IMR-90 (cell line): ENCODE measurements at regions not wholly inside any gene's neighbourhood (a gene's known extent, or its start where the extent isn't known, plus 50 kb on each side); places are given as distances from the start of the nearest gene placed in this dataset.

Experiments
- ATAC-seq: fragments of 200-7000 bp; cut with Tn5 transposase; 2 replicates; pipeline ENCODE4 v1.9.1; 2020; ENCODE audit warnings: low read depth, mild to moderate bottlenecking, moderate library complexity
- BruUV-seq: library from RNA; stranded (reverse); fragments of 400-500 nt; replicated peaks from 2 replicates; lab custom pipeline; 2021; lab: Mats Ljungman, UMichigan
- CTCF ChIA-PET: fragments of 300-600 bp; formaldehyde crosslinking; extraction: SDS; loops from one replicate; lab custom pipeline; 2021; ENCODE audit warnings: antibody characterized with exemption; lab: Yijun Ruan, JAX
- POLR2A ChIA-PET: fragments of 300-600 bp; sonication (Branson Sonifier 250); formaldehyde crosslinking; loops from one replicate; lab custom pipeline; 2022; ENCODE audit warnings: antibody characterized with exemption; ENCODE audit not compliant: unreplicated experiment; lab: Charles Lee
- DNase-seq: peaks from one replicate; pipeline ENCODE4 v3.0.0; 2013
- H2AFZ ChIP-seq: replicated peaks from 2 replicates; pipeline ENCODE3; 2013; ENCODE audit warnings: low read length, mild to moderate bottlenecking; ENCODE audit not compliant: poor library complexity
- H2AK5ac ChIP-seq: 2 replicates; pipeline ENCODE4 v1.6.1; 2013; ENCODE audit warnings: low read depth, low read length, inconsistent platforms
- H2AK9ac ChIP-seq: replicated peaks from 2 replicates; pipeline ENCODE3; 2013; ENCODE audit warnings: mild to moderate bottlenecking, low read depth, low read length, moderate library complexity; ENCODE audit not compliant: poor library complexity
- H2BK120ac ChIP-seq: 2 replicates; pipeline ENCODE4 v1.6.1; 2013; ENCODE audit warnings: low read depth, low read length, inconsistent platforms
- H2BK15ac ChIP-seq: 3 replicates; pipeline ENCODE4 v1.6.1; 2013; ENCODE audit warnings: low read depth, low read length, inconsistent platforms
- H2BK20ac ChIP-seq: 2 replicates; pipeline ENCODE4 v1.6.1; 2013; ENCODE audit warnings: low read depth, mild to moderate bottlenecking, inconsistent platforms, low read length, moderate library complexity
- H2BK5ac ChIP-seq: 2 replicates; pipeline ENCODE4 v1.6.1; 2013; ENCODE audit warnings: mild to moderate bottlenecking, low read depth, low read length, inconsistent platforms; ENCODE audit not compliant: poor library complexity, severe bottlenecking
- H3K14ac ChIP-seq: replicated peaks from 2 replicates; pipeline ENCODE4 v1.6.1; 2013; ENCODE audit warnings: low read depth, low read length, inconsistent platforms
- H3K18ac ChIP-seq: 2 replicates; pipeline ENCODE4 v1.6.1; 2013; ENCODE audit warnings: low read depth, low read length, control low read depth
- H3K23ac ChIP-seq: 2 replicates; pipeline ENCODE4 v1.6.1; 2013; ENCODE audit warnings: low read depth, low read length, inconsistent platforms
- H3K27ac ChIP-seq: 2 replicates; pipeline ENCODE4 v1.5.1; 2013; ENCODE audit warnings: mild to moderate bottlenecking, control low read depth, low read length; ENCODE audit not compliant: insufficient read depth
- H3K27me3 ChIP-seq: 2 replicates; pipeline ENCODE4 v1.6.1; 2013; ENCODE audit warnings: low read length; ENCODE audit not compliant: control insufficient read depth, insufficient read depth
- H3K36me3 ChIP-seq: 2 replicates; pipeline ENCODE4 v1.6.1; 2013; ENCODE audit warnings: low read length, mixed read lengths; ENCODE audit not compliant: control insufficient read depth, insufficient read depth
- H3K4ac ChIP-seq: 2 replicates; pipeline ENCODE4 v1.6.1; 2013; ENCODE audit warnings: low read depth, low read length, inconsistent platforms
- H3K4me1 ChIP-seq: 2 replicates; pipeline ENCODE4 v1.6.1; 2013; ENCODE audit warnings: low read length, mixed read lengths; ENCODE audit not compliant: control insufficient read depth, insufficient read depth
- H3K4me2 ChIP-seq: 2 replicates; pipeline ENCODE4 v1.6.1; 2013; ENCODE audit warnings: low read depth, mild to moderate bottlenecking, control low read depth, low read length, moderate library complexity
- H3K4me3 ChIP-seq: 2 replicates; pipeline ENCODE4 v1.5.1; 2013; ENCODE audit warnings: low read depth, mild to moderate bottlenecking, control low read depth, low read length, moderate library complexity; ENCODE audit not compliant: insufficient read depth
- H3K56ac ChIP-seq: 2 replicates; pipeline ENCODE4 v1.6.1; 2013; ENCODE audit warnings: low read length, inconsistent platforms; ENCODE audit not compliant: insufficient read depth; ENCODE audit errors: extremely low read depth
- H3K79me1 ChIP-seq, 2 experiments: 2 replicates each; pipeline ENCODE4 v1.6.1; 2013; ENCODE audit warnings: low read length in 2 of 2, inconsistent platforms in 1 of 2, low read depth in 1 of 2
- H3K9ac ChIP-seq: 2 replicates; pipeline ENCODE4 v1.6.1; 2013; ENCODE audit warnings: low read depth, low read length, control low read depth
- H3K9me1 ChIP-seq: 2 replicates; pipeline ENCODE4 v1.6.1; 2013; ENCODE audit warnings: low read length, inconsistent platforms; ENCODE audit not compliant: insufficient read depth
- H3K9me3 ChIP-seq: 2 replicates; pipeline ENCODE4 v1.6.1; 2013; ENCODE audit warnings: low read length; ENCODE audit not compliant: control insufficient read depth, insufficient read depth
- H4K20me1 ChIP-seq: 2 replicates; pipeline ENCODE4 v1.6.1; 2013; ENCODE audit warnings: low read length, inconsistent platforms; ENCODE audit not compliant: insufficient read depth
- H4K5ac ChIP-seq: 2 replicates; pipeline ENCODE4 v1.6.1; 2013; ENCODE audit warnings: mild to moderate bottlenecking, low read depth, low read length, control low read depth
- H4K8ac ChIP-seq, 2 experiments: 2 replicates each; pipeline ENCODE4 v1.6.1; 2013; ENCODE audit warnings: low read depth in 2 of 2, low read length in 2 of 2, control low read depth in 1 of 2, inconsistent platforms in 1 of 2
- H4K91ac ChIP-seq: 2 replicates; pipeline ENCODE4 v1.6.1; 2013; ENCODE audit warnings: low read depth, low read length, inconsistent platforms; ENCODE audit not compliant: insufficient read depth
- BHLHE40 ChIP-seq: fragments of 150-350 bp; IDR thresholded peaks from 2 replicates; pipeline ENCODE4 v1.6.1; 2016; ENCODE audit warnings: mild to moderate bottlenecking, low read depth, low read length
- CHD1 ChIP-seq: IDR thresholded peaks from 2 replicates; pipeline ENCODE4 v1.6.1; 2012; ENCODE audit warnings: low read depth, low read length, improper control_type of control experiment
- CTCF ChIP-seq: conservative IDR thresholded peaks from 2 replicates; pipeline ENCODE4 v1.5.1; 2012; ENCODE audit warnings: mild to moderate bottlenecking, low read depth, low read length, improper control_type of control experiment
- ELK1 ChIP-seq: fragments of 150-350 bp; IDR thresholded peaks from 2 replicates; pipeline ENCODE4 v1.6.1; 2016; ENCODE audit warnings: low read depth, mild to moderate bottlenecking, low read length, moderate library complexity, borderline replicate concordance
- MAFK ChIP-seq: IDR thresholded peaks from 2 replicates; pipeline ENCODE4 v1.6.1; 2012; ENCODE audit warnings: low read depth, low read length, improper control_type of control experiment
- MXI1 ChIP-seq: IDR thresholded peaks from 2 replicates; pipeline ENCODE4 v1.6.1; 2012; ENCODE audit warnings: low read depth, mild to moderate bottlenecking, low read length, moderate library complexity, borderline replicate concordance
- NFE2L2 ChIP-seq: fragments of 150-350 bp; IDR thresholded peaks from 2 replicates; pipeline ENCODE4 v1.6.1; 2016; ENCODE audit warnings: low read depth, mild to moderate bottlenecking, low read length
- SMC3 ChIP-seq: fragments of 150-350 bp; IDR thresholded peaks from 2 replicates; pipeline ENCODE4 v1.6.1; 2016; ENCODE audit warnings: low read depth, mild to moderate bottlenecking, antibody characterized with exemption, low read length, moderate library complexity
- WGBS, 2 experiments: methylation state at CpG; one replicate each; pipeline versions ENCODE4 v1.1.5 to v1.1.7; 2013; ENCODE audit warnings: missing lambda C conversion rate in 2 of 2; ENCODE audit not compliant: insufficient read length in 1 of 2; ENCODE audit errors: extremely low coverage in 2 of 2; 5-methylcytosine and 5-hydroxymethylcytosine counted together
- dilution Hi-C: fragments of 300-500 bp; cut with HindIII; formaldehyde crosslinking; loops from one replicate; pipeline ENCODE4 v1.14.3; 2018; ENCODE audit warnings: low sequenced_read_pairs; ENCODE audit not compliant: unreplicated experiment
- in situ Hi-C: fragments of 300-500 bp; cut with MboI; formaldehyde crosslinking; loops from 3 replicates; pipeline ENCODE4 v1.14.3; 2019; ENCODE audit warnings: low sequenced_read_pairs, inconsistent platforms, mixed read lengths
- intact Hi-C: fragments of 100-400 bp; cut with micrococcal nuclease; formaldehyde crosslinking; loops from 2 replicates; pipeline ENCODE4 v1.10.0; 2022

GRCh38 chr18:26714739-26715138 is 150.8 kb downstream of the AQP4 start:
- ChIA-PET CTCF (no interaction called here), POLR2A (no interaction called here)
- BruUV-seq, result no TSS peak
- Histone ChIP-seq H3K36me3 (no peaks in the 10 kb centered on the region), H4K91ac (no peak overlapping the region), H3K4me1 (no peaks in the 10 kb centered on the region), H2BK15ac (no peak overlapping the region), H3K23ac (no peak overlapping the region), H3K56ac (no peak overlapping the region), H2BK20ac (no peak overlapping the region), H2AK5ac (no peak overlapping the region), H3K4me2 (no peak overlapping the region), H2AFZ (no peak overlapping the region), H2BK5ac (no peak overlapping the region), H3K18ac (no peak overlapping the region), H3K4ac (no peak overlapping the region), H4K5ac (no peak overlapping the region), H3K27me3 (no peaks in the 10 kb centered on the region), H3K9me3 (no peaks in the 10 kb centered on the region), H2AK9ac (no peak overlapping the region), H3K9ac (no peak overlapping the region), H4K8ac (no peak overlapping the region), H4K20me1 (no peaks in the 10 kb centered on the region), H2BK120ac (no peak overlapping the region), H3K79me1 (no peaks in the 10 kb centered on the region), H3K27ac (no peak overlapping the region), H3K9me1 (no peaks in the 10 kb centered on the region), H3K14ac (no peak overlapping the region), H3K4me3 (no peak overlapping the region)
- DNase-seq, result no peak
- no peak for ATAC-seq
- WGBS, 2 experiments, result no CpG with 5 or more reads among the region's 6 CpGs
- in situ Hi-C loops (no loop called here), intact Hi-C loops (no loop called here), dilution Hi-C loops (no loop called here)
- no peak for TF ChIP-seq SMC3
- TF ChIP-seq BHLHE40, result no peak
- TF ChIP-seq MXI1, result no peak
- TF ChIP-seq ELK1, result no peak
- TF ChIP-seq CTCF, result no peak
- TF ChIP-seq NFE2L2, result no peak
- TF ChIP-seq MAFK, result no peak
- no peak for TF ChIP-seq CHD1
